Smooth muscle cell of the brain vasculature (primary cell): ENCODE measurements at regions not wholly inside any gene's neighbourhood (a gene's known extent, or its start where the extent isn't known, plus 50 kb on each side); places are given as distances from the start of the nearest gene placed in this dataset.

ENCODE experiments used
- DNase-seq: peaks from one replicate; pipeline ENCODE4 v3.0.0-alpha.2; 2012; ENCODE audit warnings: low read depth, low spot score

- no peak for DNase-seq
Observed at GRCh38 chr7:46879783-46880182, 702.1 kb downstream of the TNS3 start.

DNA sequence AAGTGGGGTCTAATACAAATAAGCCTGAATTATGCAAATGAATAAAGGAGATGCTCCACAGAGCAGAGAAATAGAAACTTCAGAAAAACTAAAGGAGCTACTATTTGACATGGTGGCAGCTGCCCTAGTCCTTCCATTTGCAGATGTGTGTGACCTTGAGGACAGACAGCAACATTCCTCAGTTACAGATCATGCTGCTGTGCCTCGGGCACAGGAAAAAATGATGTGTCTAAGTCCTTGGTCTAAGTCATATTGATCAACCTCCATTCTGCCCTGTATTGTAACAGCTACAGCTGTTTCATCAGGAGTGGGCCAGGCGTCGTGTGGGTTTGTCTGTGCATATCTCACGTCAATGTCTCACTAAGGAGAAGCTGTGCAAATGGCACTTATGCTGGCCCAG is 710.4 kb downstream of the TNS3 start:
- no peak for DNase-seq

DNA sequence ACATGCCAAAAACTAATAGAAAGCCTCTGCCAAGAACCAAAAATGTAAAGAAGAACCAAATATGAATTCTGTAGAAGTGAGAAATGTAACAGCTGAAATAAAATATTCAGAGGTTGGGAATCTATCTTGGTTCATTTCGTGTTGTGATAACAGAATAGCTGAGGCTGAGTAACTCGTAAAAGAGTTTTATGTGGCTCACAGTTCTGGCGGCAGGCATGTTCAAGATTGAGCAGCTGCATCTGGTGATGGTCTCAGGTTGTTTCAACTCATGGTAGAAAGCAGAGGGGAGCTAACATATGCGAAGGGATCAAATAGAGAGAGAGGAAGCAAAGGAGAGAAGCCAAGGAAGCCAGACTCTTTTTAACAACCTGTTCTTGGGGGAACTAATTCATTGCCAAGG is 717.2 kb downstream of the TNS3 start:
- no peak for DNase-seq

DNA sequence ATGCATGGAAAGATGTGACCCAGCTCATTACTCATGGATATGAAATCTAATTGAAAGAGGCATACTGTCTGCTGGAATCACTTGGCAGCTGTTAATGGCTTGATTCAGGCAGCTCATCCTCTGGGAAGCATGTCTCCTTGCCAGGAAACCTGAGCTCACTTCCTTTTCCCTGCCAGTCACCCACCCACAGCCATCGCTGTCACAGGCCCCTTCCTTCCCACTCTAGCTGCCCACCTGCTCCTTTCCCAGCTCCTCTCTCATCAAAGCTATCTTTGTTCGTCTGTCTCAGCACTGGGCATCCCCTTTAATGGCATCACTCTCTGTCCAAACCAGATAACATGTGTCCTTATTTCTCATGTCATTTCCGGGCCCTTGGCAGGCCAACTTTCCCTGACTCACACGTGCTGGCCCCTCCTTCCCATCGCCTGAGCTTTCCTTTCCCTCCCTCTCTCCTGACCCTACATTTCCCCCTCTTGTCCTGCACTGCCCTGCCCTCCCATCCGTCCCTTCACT is 721.9 kb downstream of the TNS3 start:
- no peak for DNase-seq

DNA sequence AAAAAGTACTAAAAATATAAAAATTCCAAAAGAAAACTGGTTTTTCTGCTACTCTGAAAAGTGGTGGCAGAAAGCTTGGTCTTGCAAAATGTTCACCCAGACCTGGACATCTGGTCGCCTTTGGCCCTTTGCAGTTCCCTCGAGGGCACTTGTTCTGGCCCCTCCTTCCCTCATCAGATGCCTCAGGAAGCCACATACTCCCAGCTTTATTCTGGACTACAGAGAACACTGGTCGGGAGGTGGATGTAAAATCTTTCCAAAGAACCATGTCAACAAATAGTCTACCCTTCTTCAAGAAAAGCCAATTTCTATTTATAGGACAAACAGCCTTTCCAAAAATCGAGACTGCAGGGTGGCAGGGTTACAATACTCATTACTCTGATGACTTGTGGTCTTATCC is 726.1 kb downstream of the TNS3 start:
- DNase-seq, result no peak

GRCh38 chr7:46854958-46855473 is 726.9 kb downstream of the TNS3 start:
- no peak for DNase-seq

- DNase-seq, result no peak
Observed at GRCh38 chr7:46853451-46853850, 728.5 kb downstream of the TNS3 start.

- DNase-seq, result no peak
Observed at GRCh38 chr7:46852795-46853194, 729.1 kb downstream of the TNS3 start.

DNA sequence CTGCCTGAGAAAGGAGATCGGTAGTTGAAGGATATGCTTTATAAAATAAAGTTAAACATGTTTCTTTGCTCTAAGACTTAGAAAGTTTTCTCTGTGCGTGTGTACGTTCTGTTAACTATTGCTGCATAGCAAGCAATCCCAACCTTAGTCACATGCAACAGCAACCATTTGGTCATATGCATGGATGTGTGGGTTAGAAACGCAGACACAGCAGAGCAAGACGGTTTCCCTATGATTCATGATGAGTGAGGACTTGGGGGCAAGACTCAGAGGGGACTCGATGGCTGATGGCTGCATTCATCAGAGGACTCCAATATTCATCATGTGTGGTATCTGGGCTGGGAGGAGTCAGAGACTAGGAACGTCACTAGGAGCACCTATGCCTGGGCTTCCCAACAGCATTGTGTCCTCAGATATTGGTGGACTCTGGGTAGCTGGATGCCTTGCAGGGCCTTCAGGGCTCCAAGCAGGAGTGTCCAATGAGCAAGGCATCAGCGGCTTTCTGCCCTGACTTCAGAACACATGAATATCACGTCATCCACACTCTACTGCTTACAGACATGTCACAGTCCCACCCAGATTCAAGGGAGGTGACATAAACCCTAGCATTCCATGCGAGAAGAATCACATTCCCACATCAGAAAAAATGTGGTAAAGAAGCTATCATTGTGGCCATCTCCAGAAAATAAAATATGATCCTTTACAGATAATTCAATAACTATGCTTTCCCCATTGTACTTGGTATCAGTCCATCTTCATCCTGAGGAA is 731.2 kb downstream of the TNS3 start:
- DNase-seq, result no peak

DNA sequence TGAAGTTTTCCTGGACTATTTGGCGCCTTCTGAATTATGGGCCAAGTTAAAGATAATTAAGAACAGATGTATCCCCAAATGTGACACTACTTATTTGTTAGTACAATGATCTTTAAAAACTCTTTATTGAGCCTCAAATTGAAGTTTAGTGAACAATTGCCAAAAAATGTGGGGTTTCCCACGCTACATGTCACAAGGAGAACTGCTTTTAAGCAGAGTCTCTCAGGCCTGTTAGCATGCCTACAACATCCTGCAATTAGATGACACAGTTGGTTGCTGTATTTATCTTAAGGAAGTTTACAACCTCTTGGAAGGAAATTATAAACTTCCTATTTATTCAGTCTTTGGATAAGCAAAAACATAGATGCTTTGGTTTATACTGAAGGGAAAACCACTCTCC is 733.0 kb downstream of the TNS3 start:
- DNase-seq, result no peak

DNA sequence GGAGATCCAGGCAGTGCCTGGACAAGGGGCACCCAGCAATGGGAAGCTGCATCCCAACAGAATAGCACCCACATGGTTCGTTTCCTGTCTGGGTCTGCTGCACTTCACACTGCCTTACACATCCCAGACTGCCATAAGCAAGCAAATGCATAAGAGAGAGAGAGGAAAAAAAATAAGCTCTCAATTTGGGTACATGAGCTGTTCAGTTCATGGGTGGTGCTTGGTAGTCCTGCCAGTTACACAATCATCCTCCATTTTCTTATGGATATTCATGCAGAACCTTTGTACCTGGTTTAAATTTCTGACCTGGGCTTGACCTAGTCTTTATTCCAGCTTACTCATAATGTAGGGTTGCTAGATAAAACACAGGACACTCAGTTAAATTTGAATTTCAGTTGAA is 733.6 kb downstream of the TNS3 start:
- DNase-seq, result no peak

GRCh38 chr7:46847126-46847525 is 734.8 kb downstream of the TNS3 start:
- no peak for DNase-seq

GRCh38 chr7:46844486-46844885 is 737.4 kb downstream of the TNS3 start:
- DNase-seq, result no peak

GRCh38 chr7:46841248-46841647 is 740.7 kb downstream of the TNS3 start:
- no peak for DNase-seq

GRCh38 chr7:46839651-46840050 is 742.3 kb downstream of the TNS3 start:
- DNase-seq, result no peak

GRCh38 chr7:46838463-46838862 is 743.4 kb downstream of the TNS3 start:
- peak; percentile 20 for DNase-seq

DNA sequence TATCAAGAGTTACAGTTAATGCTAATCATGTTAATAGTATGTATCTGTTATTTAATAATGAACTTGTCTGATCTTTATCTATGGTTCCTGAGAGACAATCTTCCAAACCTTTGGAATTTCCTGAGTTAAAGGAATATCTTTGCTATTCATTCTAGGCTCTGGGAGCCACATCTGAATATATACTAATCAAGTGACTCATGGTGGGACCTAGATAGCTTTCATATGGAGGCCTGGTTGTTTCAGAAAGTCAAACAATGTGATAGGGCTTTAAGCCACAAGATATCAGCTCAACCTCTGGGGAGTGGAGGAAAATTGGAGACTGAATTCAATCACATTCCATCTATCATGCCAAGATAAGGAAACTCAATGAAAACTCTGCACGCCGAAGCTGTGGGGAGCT is 746.4 kb downstream of the TNS3 start:
- no peak for DNase-seq

DNA sequence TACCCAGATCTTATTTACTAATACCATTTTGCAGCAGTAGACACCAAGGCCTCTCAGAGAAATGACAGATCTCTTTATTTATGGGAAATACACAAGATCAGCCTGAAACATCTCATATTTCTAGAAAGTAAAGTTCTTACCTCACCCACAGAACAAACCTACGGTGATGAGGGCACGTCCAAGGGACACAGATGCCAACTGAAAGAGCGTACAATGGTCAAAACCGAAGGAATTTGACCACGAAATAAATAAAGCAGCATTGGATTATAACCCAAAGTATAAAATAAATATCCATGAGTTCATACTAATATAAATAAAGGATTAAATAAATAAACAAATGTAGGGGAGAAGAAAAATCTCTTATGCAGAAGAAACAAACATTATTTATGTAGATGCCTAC is 747.0 kb downstream of the TNS3 start:
- DNase-seq, result no peak

DNA sequence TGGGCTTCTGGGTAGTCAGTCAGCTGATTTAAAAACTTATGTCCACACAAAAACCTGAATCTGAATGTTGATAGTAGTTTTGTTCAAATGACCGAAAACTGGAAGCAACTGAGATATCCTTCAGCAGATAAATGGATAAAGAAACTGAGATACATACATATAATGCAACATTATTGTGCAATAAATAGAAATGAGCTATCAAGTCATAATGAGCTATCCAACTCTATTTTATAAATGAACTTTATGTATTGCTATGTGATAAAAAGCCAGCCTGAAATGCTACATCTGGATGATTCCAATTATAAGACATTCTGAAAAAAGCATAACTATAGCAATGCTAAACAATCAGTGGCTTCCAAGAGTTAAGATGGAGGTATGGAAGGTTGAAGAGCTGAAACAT is 748.7 kb downstream of the TNS3 start:
- DNase-seq, result no peak

DNA sequence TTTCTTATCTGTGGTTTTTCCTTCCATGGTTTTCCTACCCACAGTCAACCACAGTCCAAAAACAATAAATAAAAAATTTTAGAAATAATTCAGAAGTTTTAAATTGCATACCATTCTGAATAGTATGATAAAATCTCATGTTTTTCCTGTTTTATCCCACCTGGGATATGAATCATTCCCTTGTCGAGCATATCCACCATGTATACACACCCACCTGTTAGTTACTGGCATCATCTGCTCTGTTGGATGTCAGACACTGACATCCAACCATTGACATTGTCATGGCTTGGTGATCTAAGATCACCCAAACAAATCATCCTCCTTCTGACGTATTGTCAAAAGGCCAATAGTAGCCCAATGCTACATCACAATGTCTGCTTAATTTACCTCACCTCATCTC is 749.8 kb downstream of the TNS3 start:
- no peak for DNase-seq

DNA sequence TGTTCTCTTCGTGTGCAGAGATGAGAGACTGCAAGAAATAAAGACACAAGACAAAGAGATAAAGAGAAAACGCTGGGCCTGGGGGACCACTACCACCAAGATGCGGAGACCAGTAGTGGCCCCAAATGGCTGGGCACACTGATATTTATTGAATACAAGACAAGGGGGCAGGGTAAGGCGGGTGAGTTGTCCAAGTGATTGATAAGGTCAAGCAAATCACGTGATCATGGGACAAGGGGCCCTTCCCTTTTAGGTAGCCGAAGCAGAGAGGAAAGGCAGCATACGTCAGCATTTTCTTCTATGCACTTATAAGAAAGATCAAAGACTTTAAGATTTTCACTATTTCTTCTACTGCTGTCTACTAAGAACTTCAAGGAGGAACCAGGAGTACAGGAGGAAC is 762.1 kb downstream of the TNS3 start:
- no peak for DNase-seq

DNA sequence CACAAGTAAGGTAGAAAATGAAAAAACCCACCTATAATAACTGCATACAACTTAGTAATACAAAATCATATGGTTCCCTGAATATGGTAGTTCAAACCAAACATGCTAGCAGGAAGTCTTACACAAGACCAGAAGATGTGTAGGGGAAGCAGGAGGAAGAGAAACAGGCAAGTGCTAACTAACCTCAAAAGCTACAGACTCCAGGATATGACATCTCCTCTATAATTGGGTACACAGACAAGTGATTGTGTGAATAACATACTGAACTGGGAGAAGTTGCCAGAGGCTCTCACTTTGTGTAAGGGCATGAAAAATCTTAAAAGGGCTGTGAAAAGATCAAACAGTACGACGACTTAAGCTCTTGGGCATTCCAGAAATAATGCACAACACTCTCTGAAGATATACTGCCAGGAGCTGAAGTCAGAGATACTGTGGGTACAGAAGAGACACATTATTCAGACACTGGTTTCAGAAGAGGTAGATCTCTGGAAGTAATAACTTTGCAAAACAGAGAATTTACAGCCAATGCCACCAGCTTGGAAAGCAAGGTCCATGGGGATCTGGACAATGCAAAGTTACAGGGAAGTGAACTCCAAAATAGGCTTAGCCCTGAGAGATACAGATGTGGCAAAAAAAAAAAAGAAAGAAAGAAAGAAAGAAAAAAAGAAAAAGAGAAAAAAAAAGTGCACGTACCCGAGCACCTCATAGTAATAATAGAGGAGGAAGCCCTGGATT is 767.2 kb downstream of the TNS3 start:
- no peak for DNase-seq

DNA sequence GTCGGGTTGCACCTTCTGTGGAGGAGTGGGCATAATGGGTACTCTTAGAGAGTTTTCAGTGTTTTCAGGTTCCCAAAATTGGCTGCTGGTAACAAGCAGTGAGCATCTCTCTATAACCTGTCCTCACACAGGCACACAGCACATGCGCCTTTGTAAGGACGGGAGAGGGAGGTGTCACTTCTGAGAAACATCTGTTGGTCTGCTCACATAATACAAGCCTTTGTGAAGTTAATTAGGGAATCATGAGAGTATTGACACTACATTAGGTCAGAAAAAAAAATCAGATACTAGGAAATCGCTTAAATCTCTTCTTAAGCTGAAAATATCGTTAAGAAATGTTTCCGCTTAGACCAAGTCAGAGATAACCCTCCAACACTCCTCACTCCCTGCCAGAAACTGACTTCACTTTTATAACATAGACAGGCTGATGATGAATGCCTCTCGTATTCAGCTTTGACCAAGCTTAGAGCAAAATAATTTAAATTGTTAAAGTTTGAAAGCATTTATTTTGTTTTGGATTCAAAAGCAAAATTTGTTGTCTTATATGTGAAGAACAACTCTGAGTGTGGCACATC is 769.7 kb downstream of the TNS3 start:
- DNase-seq, result no peak
